NCI-H748 (cell line): ENCODE measurements at regions not wholly inside any gene's neighbourhood (a gene's known extent, or its start where the extent isn't known, plus 50 kb on each side); places are given as distances from the start of the nearest gene placed in this dataset.
"Not testable (repeated sequence)": the region's sequence is repeated elsewhere in the genome, so short reads cannot be mapped to it uniquely, and the experiment has no call there.

ENCODE experiments used
- DNase-seq: peaks from one replicate; lab custom pipeline; 2025; ENCODE audit not compliant: unreplicated experiment; lab: John Stamatoyannopoulos, UW

- peak; percentile 32 for DNase-seq
These were observed 314.7 kb downstream of the OLFM4 start for GRCh38 chr13:53343361-53343744.

- no peak for DNase-seq
These were observed 322.4 kb downstream of the OLFM4 start for GRCh38 chr13:53351021-53351420.

GRCh38 chr13:53357582-53357981 lies 329.0 kb downstream of the OLFM4 start:
- DNase-seq = no peak

- DNase-seq = peak; percentile 32
These were observed 340.3 kb downstream of the OLFM4 start for GRCh38 chr13:53368948-53369347.

- DNase-seq = no peak
These were observed 350.9 kb downstream of the OLFM4 start for GRCh38 chr13:53379485-53379884.

GRCh38 chr13:53382008-53382407 lies 353.4 kb downstream of the OLFM4 start:
- peak; percentile 67 for DNase-seq

GRCh38 chr13:53398051-53398450 lies 369.4 kb downstream of the OLFM4 start:
- no peak for DNase-seq

GRCh38 chr13:53405616-53406015 lies 377.0 kb downstream of the OLFM4 start:
- DNase-seq = no peak

GRCh38 chr13:53408306-53408705 lies 379.7 kb downstream of the OLFM4 start:
- no peak for DNase-seq

GRCh38 chr13:53408847-53409568 lies 380.4 kb downstream of the OLFM4 start:
- no peak for DNase-seq

- DNase-seq = peak; percentile 71
These were observed 382.9 kb downstream of the OLFM4 start for GRCh38 chr13:53411463-53411862.

GRCh38 chr13:53415135-53415534 lies 386.5 kb downstream of the OLFM4 start:
- no peak for DNase-seq

GRCh38 chr13:53417601-53418000 lies 389.0 kb downstream of the OLFM4 start:
- DNase-seq = no peak

- DNase-seq = no peak
These were observed 393.8 kb downstream of the OLFM4 start for GRCh38 chr13:53422415-53422814.

GRCh38 chr13:53436396-53436795 lies 407.8 kb downstream of the OLFM4 start:
- no peak for DNase-seq

- no peak for DNase-seq
These were observed 411.0 kb downstream of the OLFM4 start for GRCh38 chr13:53439439-53440225.

- DNase-seq = no peak
These were observed 414.4 kb downstream of the OLFM4 start for GRCh38 chr13:53442979-53443378.

GRCh38 chr13:53445686-53446085 lies 417.1 kb downstream of the OLFM4 start:
- DNase-seq = no peak

GRCh38 chr13:53447456-53447855 lies 418.8 kb downstream of the OLFM4 start:
- no peak for DNase-seq

- no peak for DNase-seq
These were observed 419.2 kb downstream of the OLFM4 start for GRCh38 chr13:53447863-53448262.

GRCh38 chr13:53452263-53452808 lies 423.7 kb downstream of the OLFM4 start:
- DNase-seq = not testable (repeated sequence)

- DNase-seq = no peak
These were observed 432.2 kb downstream of the OLFM4 start for GRCh38 chr13:53460796-53461195.
